C4-2B (cell line): ENCODE measurements at regions not wholly inside any gene's neighbourhood (a gene's known extent, or its start where the extent isn't known, plus 50 kb on each side); places are given as distances from the start of the nearest gene placed in this dataset.

ENCODE experiments used
- ZFX ChIP-seq: fragments of 450-650 bp; IDR thresholded peaks from 2 replicates; pipeline ENCODE4 v1.6.1; 2017
- TF ChIP-seq, protein P1 (sequence below): fragments of 450-650 bp; conservative IDR thresholded peaks from 2 replicates; pipeline ENCODE4 v1.5.1; 2017; ENCODE audit warnings: mild to moderate bottlenecking

DNA sequence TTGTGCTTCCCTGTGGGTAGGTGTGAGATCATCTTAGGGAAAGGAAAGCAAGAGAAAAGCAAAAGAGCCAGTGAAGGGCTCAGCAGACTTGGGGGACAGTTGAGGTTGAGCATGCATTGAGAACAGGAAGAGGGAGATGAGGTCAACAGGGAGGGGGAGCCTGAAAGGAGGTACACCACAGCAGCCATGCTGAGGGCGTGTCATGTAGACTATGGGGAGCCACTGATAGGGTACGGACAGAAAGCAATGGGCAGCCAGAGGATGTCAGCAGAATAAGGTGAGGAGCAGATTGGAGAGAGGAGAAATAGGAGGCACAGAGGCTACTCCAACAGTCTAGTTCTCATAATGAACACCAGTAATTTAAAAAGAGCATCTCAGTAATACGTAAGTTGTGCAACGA lies 351.1 kb upstream of the HTR1E start:
- TF ChIP-seq, protein P1, sequence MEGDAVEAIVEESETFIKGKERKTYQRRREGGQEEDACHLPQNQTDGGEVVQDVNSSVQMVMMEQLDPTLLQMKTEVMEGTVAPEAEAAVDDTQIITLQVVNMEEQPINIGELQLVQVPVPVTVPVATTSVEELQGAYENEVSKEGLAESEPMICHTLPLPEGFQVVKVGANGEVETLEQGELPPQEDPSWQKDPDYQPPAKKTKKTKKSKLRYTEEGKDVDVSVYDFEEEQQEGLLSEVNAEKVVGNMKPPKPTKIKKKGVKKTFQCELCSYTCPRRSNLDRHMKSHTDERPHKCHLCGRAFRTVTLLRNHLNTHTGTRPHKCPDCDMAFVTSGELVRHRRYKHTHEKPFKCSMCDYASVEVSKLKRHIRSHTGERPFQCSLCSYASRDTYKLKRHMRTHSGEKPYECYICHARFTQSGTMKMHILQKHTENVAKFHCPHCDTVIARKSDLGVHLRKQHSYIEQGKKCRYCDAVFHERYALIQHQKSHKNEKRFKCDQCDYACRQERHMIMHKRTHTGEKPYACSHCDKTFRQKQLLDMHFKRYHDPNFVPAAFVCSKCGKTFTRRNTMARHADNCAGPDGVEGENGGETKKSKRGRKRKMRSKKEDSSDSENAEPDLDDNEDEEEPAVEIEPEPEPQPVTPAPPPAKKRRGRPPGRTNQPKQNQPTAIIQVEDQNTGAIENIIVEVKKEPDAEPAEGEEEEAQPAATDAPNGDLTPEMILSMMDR = no peak
- TF ChIP-seq ZFX = no peak
